ENCODE measurements at regions not wholly inside any gene's neighbourhood (a gene's known extent, or its start where the extent isn't known, plus 50 kb on each side); places are given as distances from the start of the nearest gene placed in this dataset.

GRCh38 chr14:87524011-87524410 is 469.0 kb downstream of the GALC start:
- DNase-seq (ENCODE audit: low spot score, unreplicated experiment): no peak
- H3K4me1 Mint-ChIP-seq (ENCODE audit: low read depth): peaks cover 14% of the 10 kb centered on the region
- TF ChIP-seq, protein P1, sequence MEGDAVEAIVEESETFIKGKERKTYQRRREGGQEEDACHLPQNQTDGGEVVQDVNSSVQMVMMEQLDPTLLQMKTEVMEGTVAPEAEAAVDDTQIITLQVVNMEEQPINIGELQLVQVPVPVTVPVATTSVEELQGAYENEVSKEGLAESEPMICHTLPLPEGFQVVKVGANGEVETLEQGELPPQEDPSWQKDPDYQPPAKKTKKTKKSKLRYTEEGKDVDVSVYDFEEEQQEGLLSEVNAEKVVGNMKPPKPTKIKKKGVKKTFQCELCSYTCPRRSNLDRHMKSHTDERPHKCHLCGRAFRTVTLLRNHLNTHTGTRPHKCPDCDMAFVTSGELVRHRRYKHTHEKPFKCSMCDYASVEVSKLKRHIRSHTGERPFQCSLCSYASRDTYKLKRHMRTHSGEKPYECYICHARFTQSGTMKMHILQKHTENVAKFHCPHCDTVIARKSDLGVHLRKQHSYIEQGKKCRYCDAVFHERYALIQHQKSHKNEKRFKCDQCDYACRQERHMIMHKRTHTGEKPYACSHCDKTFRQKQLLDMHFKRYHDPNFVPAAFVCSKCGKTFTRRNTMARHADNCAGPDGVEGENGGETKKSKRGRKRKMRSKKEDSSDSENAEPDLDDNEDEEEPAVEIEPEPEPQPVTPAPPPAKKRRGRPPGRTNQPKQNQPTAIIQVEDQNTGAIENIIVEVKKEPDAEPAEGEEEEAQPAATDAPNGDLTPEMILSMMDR (IDR thresholded peaks at IDR 0.05; ENCODE audit: unreplicated experiment): no peak
- no peak overlapping the region for H3K4me3 Mint-ChIP-seq (ENCODE audit: low read depth)
- H3K27ac Mint-ChIP-seq: no peak overlapping the region
- peaks cover 1% of the 10 kb centered on the region for H3K36me3 Mint-ChIP-seq (ENCODE audit: insufficient read depth)
- H3K9me3 Mint-ChIP-seq (ENCODE audit: low read depth): peaks cover 12% of the 10 kb centered on the region
- no peaks in the 10 kb centered on the region for H3K27me3 Mint-ChIP-seq

DNA sequence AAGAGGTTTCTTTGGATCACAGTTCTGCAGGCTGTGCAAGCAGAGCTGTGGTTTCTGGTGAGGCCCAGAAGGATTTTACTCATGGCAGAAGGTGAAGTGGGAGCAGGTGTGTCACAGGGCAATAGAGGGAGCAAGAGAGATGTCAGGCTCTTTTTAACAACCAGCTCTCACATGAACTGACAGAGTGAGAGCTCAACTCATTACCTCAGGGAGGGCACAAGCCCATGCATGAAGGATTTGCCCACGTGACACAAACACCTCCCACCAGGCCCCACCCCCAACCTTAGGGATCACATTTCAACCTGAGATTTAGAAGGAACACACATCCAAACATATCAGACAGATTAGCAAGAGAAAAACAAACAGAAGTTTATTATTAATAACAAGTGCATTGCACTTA is 470.4 kb downstream of the GALC start:
- peaks cover 13% of the 10 kb centered on the region for H3K9me3 Mint-ChIP-seq (ENCODE audit: low read depth)
- DNase-seq (ENCODE audit: low spot score, unreplicated experiment): no peak
- TF ChIP-seq, protein P1 (IDR thresholded peaks at IDR 0.05; ENCODE audit: unreplicated experiment): no peak
- no peak overlapping the region for H3K4me3 Mint-ChIP-seq (ENCODE audit: low read depth)
- no peak overlapping the region for H3K27ac Mint-ChIP-seq
- H3K4me1 Mint-ChIP-seq (ENCODE audit: low read depth): peaks cover 13% of the 10 kb centered on the region
- no peaks in the 10 kb centered on the region for H3K27me3 Mint-ChIP-seq
- peaks cover 1% of the 10 kb centered on the region for H3K36me3 Mint-ChIP-seq (ENCODE audit: insufficient read depth)

DNA sequence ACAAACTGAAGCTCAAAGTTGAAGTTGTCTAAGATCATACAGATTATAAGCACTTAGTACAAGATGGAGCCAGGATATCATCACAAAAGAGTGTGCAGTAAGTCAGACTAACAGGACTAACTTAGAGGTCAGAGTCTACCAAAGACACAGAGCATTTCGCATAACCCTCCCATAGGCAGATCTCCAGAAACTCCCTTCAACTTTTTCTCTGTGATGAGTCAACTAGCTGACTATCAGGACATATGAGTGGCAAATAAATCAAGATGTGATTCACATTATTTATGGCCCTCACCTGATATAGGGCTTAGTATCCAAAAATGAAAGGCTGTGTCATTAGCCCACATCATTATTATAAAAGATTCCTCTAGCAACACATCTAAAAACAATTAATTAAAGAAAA is 484.6 kb downstream of the GALC start:
- Mint-ChIP-seq H3K27me3 (no peaks in the 10 kb centered on the region), H3K9me3 (ENCODE audit: low read depth) (no peaks in the 10 kb centered on the region), H3K4me3 (ENCODE audit: low read depth) (no peak overlapping the region)

DNA sequence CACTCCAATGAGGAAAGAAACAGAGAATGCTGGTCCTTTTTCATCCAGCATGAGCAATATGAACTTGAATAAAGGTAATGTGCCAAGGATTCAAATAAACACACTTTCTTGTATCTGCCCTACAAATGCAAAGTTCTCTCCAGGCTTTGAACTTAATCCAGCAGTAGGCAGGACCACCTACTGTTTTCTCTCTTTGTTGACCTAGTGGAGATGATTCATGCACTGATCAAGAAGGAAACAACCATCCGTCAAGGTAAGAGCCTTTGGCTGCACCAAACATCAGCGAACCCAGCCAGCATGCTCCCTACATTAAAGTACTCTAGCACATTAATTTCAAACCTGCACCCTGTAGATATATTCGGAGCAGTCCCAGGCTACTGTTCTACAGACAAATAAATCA is 489.3 kb downstream of the GALC start:
- DNase-seq (ENCODE audit: low spot score, unreplicated experiment): no peak
- no peaks in the 10 kb centered on the region for H3K4me1 Mint-ChIP-seq (ENCODE audit: low read depth)
- no peak overlapping the region for H3K4me3 Mint-ChIP-seq (ENCODE audit: low read depth)
- H3K36me3 Mint-ChIP-seq (ENCODE audit: insufficient read depth): no peaks in the 10 kb centered on the region
- TF ChIP-seq, protein P1 (IDR thresholded peaks at IDR 0.05; ENCODE audit: unreplicated experiment): no peak
- H3K27ac Mint-ChIP-seq: no peak overlapping the region
- H3K9me3 Mint-ChIP-seq (ENCODE audit: low read depth): no peaks in the 10 kb centered on the region
- no peaks in the 10 kb centered on the region for H3K27me3 Mint-ChIP-seq

More for the DNA sequence above, 484.6 kb downstream of the GALC start:
- Mint-ChIP-seq H3K36me3 (ENCODE audit: insufficient read depth) (no peaks in the 10 kb centered on the region), H3K27ac (no peak overlapping the region), H3K4me1 (ENCODE audit: low read depth) (no peaks in the 10 kb centered on the region)
- no peak for DNase-seq (ENCODE audit: low spot score, unreplicated experiment)
- TF ChIP-seq, protein P1 (IDR thresholded peaks at IDR 0.05; ENCODE audit: unreplicated experiment): no peak

DNA sequence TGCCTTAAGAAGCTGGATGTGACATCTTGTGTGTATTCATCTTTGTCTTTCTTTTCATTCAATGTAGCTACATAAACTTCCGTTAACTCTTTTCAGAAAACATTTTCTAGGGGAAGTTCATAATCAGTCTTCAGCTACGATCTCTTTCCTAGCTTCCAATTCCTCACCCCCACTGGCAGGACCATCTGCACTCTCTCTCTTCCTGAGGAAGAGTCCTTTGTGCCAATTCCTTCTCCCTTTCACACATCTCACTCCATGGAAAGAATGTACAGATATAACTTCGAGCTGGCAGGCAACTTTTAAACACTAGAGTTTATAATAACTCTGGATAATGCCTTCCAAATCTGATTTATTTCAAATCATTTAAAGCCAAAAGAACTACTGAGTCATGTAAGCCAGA is 495.7 kb downstream of the GALC start:
- no peak overlapping the region for H3K27ac Mint-ChIP-seq
- no peaks in the 10 kb centered on the region for H3K27me3 Mint-ChIP-seq
- TF ChIP-seq, protein P1 (IDR thresholded peaks at IDR 0.05; ENCODE audit: unreplicated experiment): no peak
- H3K4me3 Mint-ChIP-seq (ENCODE audit: low read depth): no peak overlapping the region
- DNase-seq (ENCODE audit: low spot score, unreplicated experiment): no peak
- H3K9me3 Mint-ChIP-seq (ENCODE audit: low read depth): no peaks in the 10 kb centered on the region
- peaks cover 4% of the 10 kb centered on the region for H3K4me1 Mint-ChIP-seq (ENCODE audit: low read depth)
- H3K36me3 Mint-ChIP-seq (ENCODE audit: insufficient read depth): no peaks in the 10 kb centered on the region
